ENCODE measurements at regions not wholly inside any gene's neighbourhood (a gene's known extent, or its start where the extent isn't known, plus 50 kb on each side); places are given as distances from the start of the nearest gene placed in this dataset.

- no peak overlapping the region for H2BK12ac ChIP-seq (ENCODE audit: insufficient read length, low read depth, low read length)
- no peak overlapping the region for H4K8ac ChIP-seq (replicated peaks; ENCODE audit: insufficient read length, low read depth, low read length)
- no peaks in the 10 kb centered on the region for H3K79me2 ChIP-seq (ENCODE audit: insufficient read depth, low read length)
- no peak overlapping the region for H3K23ac ChIP-seq (ENCODE audit: insufficient read length, low read depth, low read length)
- no peak overlapping the region for H3K18ac ChIP-seq (ENCODE audit: insufficient read length, low read depth, low read length)
- H3K4me3 Mint-ChIP-seq, result no peak overlapping the region
- H3K27me3 Mint-ChIP-seq (ENCODE audit: low read depth), result no peaks in the 10 kb centered on the region
- H3K4me1 Mint-ChIP-seq, result peaks cover 17 to 22% of the 10 kb centered on the region in 2 experiments
- H3K9me3 Mint-ChIP-seq, result no peaks in the 10 kb centered on the region
- no peak overlapping the region for H2BK15ac ChIP-seq (ENCODE audit: low read depth, low read length)
- no peaks in the 10 kb centered on the region for H3K36me3 Mint-ChIP-seq (ENCODE audit: insufficient read depth in 1 of 3, low read depth in 3 of 3)
- H3K27ac Mint-ChIP-seq, result no peak overlapping the region
- H3K23me2 ChIP-seq (ENCODE audit: insufficient read length, low read depth, low read length, poor library complexity, severe bottlenecking), result no peaks in the 10 kb centered on the region
- no peak overlapping the region for H3K9ac ChIP-seq (ENCODE audit: extremely low read depth, insufficient read length, low read length)
- no peak overlapping the region for H3T11ph ChIP-seq (ENCODE audit: low read length)
- H3K27me3 ChIP-seq (ENCODE audit: insufficient read depth, low read length), result no peaks in the 10 kb centered on the region
- H4K20me1 ChIP-seq (ENCODE audit: control insufficient read depth, insufficient read depth, insufficient read length), result no peaks in the 10 kb centered on the region
- no peak for TF ChIP-seq CTCF (conservative IDR thresholded peaks at IDR 0.05)
- DNase-seq, result no peak
- no peaks in the 10 kb centered on the region for H3K4me1 ChIP-seq (ENCODE audit: insufficient read depth, low read length)
- no peak overlapping the region for H2BK5ac ChIP-seq (ENCODE audit: insufficient read length, low read length)
- H3K27ac ChIP-seq (ENCODE audit: insufficient read length, low read depth, low read length), result no peak overlapping the region
- H3K9me3 ChIP-seq (ENCODE audit: control insufficient read depth, low read depth, low read length), result no peaks in the 10 kb centered on the region
- H3K4ac ChIP-seq (ENCODE audit: low read depth, low read length), result no peak overlapping the region
- H2BK20ac ChIP-seq (ENCODE audit: low read depth, low read length, poor library complexity, severe bottlenecking), result no peak overlapping the region
- no peak overlapping the region for H3K56ac ChIP-seq (ENCODE audit: insufficient read length, low read depth, low read length)
- H4K91ac ChIP-seq (ENCODE audit: insufficient read length, low read depth, low read length), result no peak overlapping the region
- no peak overlapping the region for H2BK120ac ChIP-seq (ENCODE audit: low read depth, low read length, poor library complexity, severe bottlenecking)
- H4K5ac ChIP-seq (ENCODE audit: insufficient read length, low read depth, low read length), result no peak overlapping the region
- H3K4me2 ChIP-seq (ENCODE audit: insufficient read depth, insufficient read length, low read length), result no peak overlapping the region
- no peak overlapping the region for H2AFZ ChIP-seq (ENCODE audit: low read length)
- no peak overlapping the region for H2AK5ac ChIP-seq (ENCODE audit: insufficient read length, low read length)
- H3K79me1 ChIP-seq (ENCODE audit: insufficient read depth, low read depth, low read length, poor library complexity, severe bottlenecking), result no peaks in the 10 kb centered on the region
- H3K14ac ChIP-seq (ENCODE audit: insufficient read depth, low read length), result no peak overlapping the region
- WGBS (ENCODE audit: extremely low coverage, insufficient read length, low lambda C conversion rate), result no CpG with 5 or more reads among the region's 2 CpGs
Observed at GRCh38 chr4:100280807-100281206, 90.5 kb upstream of the DDIT4L start.
